IMR-90 (cell line): ENCODE measurements at regions not wholly inside any gene's neighbourhood (a gene's known extent, or its start where the extent isn't known, plus 50 kb on each side); places are given as distances from the start of the nearest gene placed in this dataset.
"Not testable (repeated sequence)": the region's sequence is repeated elsewhere in the genome, so short reads cannot be mapped to it uniquely, and the experiment has no call there.

Experiments
- ATAC-seq: fragments of 200-7000 bp; cut with Tn5 transposase; 2 replicates; pipeline ENCODE4 v1.9.1; 2020; ENCODE audit warnings: low read depth, mild to moderate bottlenecking, moderate library complexity
- BruUV-seq: library from RNA; stranded (reverse); fragments of 400-500 nt; replicated peaks from 2 replicates; lab custom pipeline; 2021; lab: Mats Ljungman, UMichigan
- CTCF ChIA-PET: fragments of 300-600 bp; formaldehyde crosslinking; extraction: SDS; loops from one replicate; lab custom pipeline; 2021; ENCODE audit warnings: antibody characterized with exemption; lab: Yijun Ruan, JAX
- POLR2A ChIA-PET: fragments of 300-600 bp; sonication (Branson Sonifier 250); formaldehyde crosslinking; loops from one replicate; lab custom pipeline; 2022; ENCODE audit warnings: antibody characterized with exemption; ENCODE audit not compliant: unreplicated experiment; lab: Charles Lee
- DNase-seq: peaks from one replicate; pipeline ENCODE4 v3.0.0; 2013
- H2AFZ ChIP-seq: replicated peaks from 2 replicates; pipeline ENCODE3; 2013; ENCODE audit warnings: low read length, mild to moderate bottlenecking; ENCODE audit not compliant: poor library complexity
- H2AK5ac ChIP-seq: 2 replicates; pipeline ENCODE4 v1.6.1; 2013; ENCODE audit warnings: low read depth, low read length, inconsistent platforms
- H2AK9ac ChIP-seq: replicated peaks from 2 replicates; pipeline ENCODE3; 2013; ENCODE audit warnings: mild to moderate bottlenecking, low read depth, low read length, moderate library complexity; ENCODE audit not compliant: poor library complexity
- H2BK120ac ChIP-seq: 2 replicates; pipeline ENCODE4 v1.6.1; 2013; ENCODE audit warnings: low read depth, low read length, inconsistent platforms
- H2BK15ac ChIP-seq: 3 replicates; pipeline ENCODE4 v1.6.1; 2013; ENCODE audit warnings: low read depth, low read length, inconsistent platforms
- H2BK20ac ChIP-seq: 2 replicates; pipeline ENCODE4 v1.6.1; 2013; ENCODE audit warnings: low read depth, mild to moderate bottlenecking, inconsistent platforms, low read length, moderate library complexity
- H2BK5ac ChIP-seq: 2 replicates; pipeline ENCODE4 v1.6.1; 2013; ENCODE audit warnings: mild to moderate bottlenecking, low read depth, low read length, inconsistent platforms; ENCODE audit not compliant: poor library complexity, severe bottlenecking
- H3K14ac ChIP-seq: replicated peaks from 2 replicates; pipeline ENCODE4 v1.6.1; 2013; ENCODE audit warnings: low read depth, low read length, inconsistent platforms
- H3K18ac ChIP-seq: 2 replicates; pipeline ENCODE4 v1.6.1; 2013; ENCODE audit warnings: low read depth, low read length, control low read depth
- H3K23ac ChIP-seq: 2 replicates; pipeline ENCODE4 v1.6.1; 2013; ENCODE audit warnings: low read depth, low read length, inconsistent platforms
- H3K27ac ChIP-seq: 2 replicates; pipeline ENCODE4 v1.5.1; 2013; ENCODE audit warnings: mild to moderate bottlenecking, control low read depth, low read length; ENCODE audit not compliant: insufficient read depth
- H3K27me3 ChIP-seq: 2 replicates; pipeline ENCODE4 v1.6.1; 2013; ENCODE audit warnings: low read length; ENCODE audit not compliant: control insufficient read depth, insufficient read depth
- H3K36me3 ChIP-seq: 2 replicates; pipeline ENCODE4 v1.6.1; 2013; ENCODE audit warnings: low read length, mixed read lengths; ENCODE audit not compliant: control insufficient read depth, insufficient read depth
- H3K4ac ChIP-seq: 2 replicates; pipeline ENCODE4 v1.6.1; 2013; ENCODE audit warnings: low read depth, low read length, inconsistent platforms
- H3K4me1 ChIP-seq: 2 replicates; pipeline ENCODE4 v1.6.1; 2013; ENCODE audit warnings: low read length, mixed read lengths; ENCODE audit not compliant: control insufficient read depth, insufficient read depth
- H3K4me2 ChIP-seq: 2 replicates; pipeline ENCODE4 v1.6.1; 2013; ENCODE audit warnings: low read depth, mild to moderate bottlenecking, control low read depth, low read length, moderate library complexity
- H3K4me3 ChIP-seq: 2 replicates; pipeline ENCODE4 v1.5.1; 2013; ENCODE audit warnings: low read depth, mild to moderate bottlenecking, control low read depth, low read length, moderate library complexity; ENCODE audit not compliant: insufficient read depth
- H3K56ac ChIP-seq: 2 replicates; pipeline ENCODE4 v1.6.1; 2013; ENCODE audit warnings: low read length, inconsistent platforms; ENCODE audit not compliant: insufficient read depth; ENCODE audit errors: extremely low read depth
- H3K79me1 ChIP-seq, 2 experiments: 2 replicates each; pipeline ENCODE4 v1.6.1; 2013; ENCODE audit warnings: low read length in 2 of 2, inconsistent platforms in 1 of 2, low read depth in 1 of 2
- H3K9ac ChIP-seq: 2 replicates; pipeline ENCODE4 v1.6.1; 2013; ENCODE audit warnings: low read depth, low read length, control low read depth
- H3K9me1 ChIP-seq: 2 replicates; pipeline ENCODE4 v1.6.1; 2013; ENCODE audit warnings: low read length, inconsistent platforms; ENCODE audit not compliant: insufficient read depth
- H3K9me3 ChIP-seq: 2 replicates; pipeline ENCODE4 v1.6.1; 2013; ENCODE audit warnings: low read length; ENCODE audit not compliant: control insufficient read depth, insufficient read depth
- H4K20me1 ChIP-seq: 2 replicates; pipeline ENCODE4 v1.6.1; 2013; ENCODE audit warnings: low read length, inconsistent platforms; ENCODE audit not compliant: insufficient read depth
- H4K5ac ChIP-seq: 2 replicates; pipeline ENCODE4 v1.6.1; 2013; ENCODE audit warnings: mild to moderate bottlenecking, low read depth, low read length, control low read depth
- H4K8ac ChIP-seq, 2 experiments: 2 replicates each; pipeline ENCODE4 v1.6.1; 2013; ENCODE audit warnings: low read depth in 2 of 2, low read length in 2 of 2, control low read depth in 1 of 2, inconsistent platforms in 1 of 2
- H4K91ac ChIP-seq: 2 replicates; pipeline ENCODE4 v1.6.1; 2013; ENCODE audit warnings: low read depth, low read length, inconsistent platforms; ENCODE audit not compliant: insufficient read depth
- CHD1 ChIP-seq: IDR thresholded peaks from 2 replicates; pipeline ENCODE4 v1.6.1; 2012; ENCODE audit warnings: low read depth, low read length, improper control_type of control experiment
- WGBS, 2 experiments: methylation state at CpG; one replicate each; pipeline versions ENCODE4 v1.1.5 to v1.1.7; 2013; ENCODE audit warnings: missing lambda C conversion rate in 2 of 2; ENCODE audit not compliant: insufficient read length in 1 of 2; ENCODE audit errors: extremely low coverage in 2 of 2; 5-methylcytosine and 5-hydroxymethylcytosine counted together
- dilution Hi-C: fragments of 300-500 bp; cut with HindIII; formaldehyde crosslinking; loops from one replicate; pipeline ENCODE4 v1.14.3; 2018; ENCODE audit warnings: low sequenced_read_pairs; ENCODE audit not compliant: unreplicated experiment
- in situ Hi-C: fragments of 300-500 bp; cut with MboI; formaldehyde crosslinking; loops from 3 replicates; pipeline ENCODE4 v1.14.3; 2019; ENCODE audit warnings: low sequenced_read_pairs, inconsistent platforms, mixed read lengths
- intact Hi-C: fragments of 100-400 bp; cut with micrococcal nuclease; formaldehyde crosslinking; loops from 2 replicates; pipeline ENCODE4 v1.10.0; 2022

DNA sequence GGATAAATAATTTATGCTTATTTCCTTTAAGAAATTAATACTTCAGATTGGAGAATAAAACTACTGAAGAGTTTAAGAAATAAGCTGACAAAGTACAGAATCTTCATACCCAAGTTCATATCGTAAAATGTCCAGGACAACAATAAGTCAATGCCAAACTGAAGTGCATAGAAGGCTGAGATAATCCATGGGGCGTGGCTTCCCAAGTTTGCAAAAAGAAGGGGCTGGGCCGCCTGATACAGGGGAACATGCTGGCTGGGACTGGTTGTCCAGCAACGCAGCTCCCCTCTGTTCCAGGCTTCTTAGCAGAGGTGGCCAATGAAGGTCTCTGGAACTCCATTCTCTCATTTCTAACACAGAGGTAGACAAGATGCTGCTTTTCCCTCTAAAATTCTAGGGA lies 189.5 kb upstream of the SPOPL start:
- no CpG with 5 or more reads among the region's 4 CpGs for WGBS, 2 experiments
- no peaks in the 10 kb centered on the region for H3K27me3 ChIP-seq

DNA sequence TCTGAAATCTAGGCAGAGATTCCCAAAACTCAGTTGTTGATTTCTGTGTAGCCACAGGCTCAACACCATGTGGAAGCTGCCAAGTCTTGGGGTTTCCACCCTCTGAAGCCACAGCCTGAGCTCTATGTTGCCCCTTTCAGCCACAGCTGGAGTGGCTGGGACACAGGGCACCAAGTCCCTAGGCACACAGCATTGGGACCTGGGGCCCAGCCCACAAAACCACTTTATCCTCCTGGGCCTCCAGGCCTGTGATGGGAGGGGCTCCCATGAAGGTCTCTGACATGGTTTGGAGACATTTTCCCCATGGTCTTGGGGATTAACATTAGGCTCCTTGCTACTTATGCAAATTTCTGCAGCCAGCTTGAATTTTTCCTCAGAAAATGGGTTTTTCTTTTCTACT lies 186.0 kb upstream of the SPOPL start:
- POLR2A ChIA-PET, H3K4me1 ChIP-seq, H4K91ac ChIP-seq, H3K14ac ChIP-seq, in situ Hi-C loops, H3K18ac ChIP-seq, CTCF ChIA-PET, H4K8ac ChIP-seq, H3K27ac ChIP-seq, H3K9me1 ChIP-seq, H2BK120ac ChIP-seq, H3K4me2 ChIP-seq, H3K9ac ChIP-seq, H3K79me1 ChIP-seq, H3K27me3 ChIP-seq, H3K23ac ChIP-seq, H2AFZ ChIP-seq, DNase-seq, dilution Hi-C loops, H3K4me3 ChIP-seq, H3K36me3 ChIP-seq, H3K9me3 ChIP-seq, H2AK5ac ChIP-seq, H3K4ac ChIP-seq, intact Hi-C loops, H4K20me1 ChIP-seq, H2BK5ac ChIP-seq, H2BK15ac ChIP-seq, ATAC-seq, BruUV-seq, H2AK9ac ChIP-seq, H2BK20ac ChIP-seq, H4K5ac ChIP-seq, H3K56ac ChIP-seq: not testable (repeated sequence)

More for the DNA sequence above, 189.5 kb upstream of the SPOPL start:
- H3K14ac ChIP-seq = no peak overlapping the region
- H3K36me3 ChIP-seq = no peaks in the 10 kb centered on the region
- in situ Hi-C loops (no loop called here), intact Hi-C loops (no loop called here), dilution Hi-C loops (no loop called here)
- no peak overlapping the region for H2AK9ac ChIP-seq
- no TSS peak for BruUV-seq
- H4K5ac ChIP-seq = no peak overlapping the region
- peaks cover 2% of the 10 kb centered on the region; the same call in 1 of the 2 replicates for H3K9me1 ChIP-seq
- H3K18ac ChIP-seq = no peak overlapping the region
- no peak for TF ChIP-seq CHD1
- H2BK20ac ChIP-seq = no peak overlapping the region
- H4K8ac ChIP-seq = no peak overlapping the region
- no peak overlapping the region for H3K27ac ChIP-seq
- ChIA-PET POLR2A (no interaction called here), CTCF (no interaction called here)
- H3K23ac ChIP-seq = no peak overlapping the region
- H3K4me2 ChIP-seq = no peak overlapping the region
- no peaks in the 10 kb centered on the region for H4K20me1 ChIP-seq
- DNase-seq (no peak), ATAC-seq (no peak)
- H2AK5ac ChIP-seq = no peak overlapping the region
- no peak overlapping the region for H3K56ac ChIP-seq
- H3K9ac ChIP-seq = no peak overlapping the region
- H2BK5ac ChIP-seq = no peak overlapping the region
- H4K91ac ChIP-seq = no peak overlapping the region
- H2BK120ac ChIP-seq = no peak overlapping the region
- no peak overlapping the region for H3K4me3 ChIP-seq
- H2AFZ ChIP-seq = no peak overlapping the region
- no peak overlapping the region for H2BK15ac ChIP-seq
- H3K4ac ChIP-seq = no peak overlapping the region
- no peaks in the 10 kb centered on the region for H3K9me3 ChIP-seq
- H3K79me1 ChIP-seq = no peaks in the 10 kb centered on the region
- H3K4me1 ChIP-seq = no peaks in the 10 kb centered on the region
